Testis (tissue), 2 donors: ENCODE measurements at regions not wholly inside any gene's neighbourhood (a gene's known extent, or its start where the extent isn't known, plus 50 kb on each side); places are given as distances from the start of the nearest gene placed in this dataset.

Experiments
- DNase-seq: peaks from one replicate; pipeline ENCODE4 v3.0.0-alpha.2; 2019
- H3K27ac ChIP-seq, 2 donors: fragments of 200-600 bp; sonication (generic); one replicate each; pipeline ENCODE4 v1.5.1; 2019
- H3K27me3 ChIP-seq: fragments of 200-600 bp; sonication (generic); one replicate; pipeline ENCODE4 v1.5.1; 2019
- H3K36me3 ChIP-seq: fragments of 200-600 bp; sonication (generic); one replicate; pipeline ENCODE4 v1.5.1; 2017; ENCODE audit warnings: low read depth; ENCODE audit errors: missing control alignments
- H3K4me1 ChIP-seq: fragments of 200-600 bp; sonication (generic); one replicate; pipeline ENCODE4 v1.5.1; 2019
- H3K4me3 ChIP-seq, 2 donors: fragments of 200-600 bp; sonication (generic); one replicate each; pipeline ENCODE4 v1.5.1; 2017 to 2019
- H3K9me3 ChIP-seq: fragments of 200-600 bp; sonication (generic); one replicate; pipeline ENCODE4 v1.5.1; 2017
- CTCF ChIP-seq, 3 experiments: fragments of 450-650 bp in 2 of 3; fragments of 200-600 bp in 1 of 3; sonication (generic) in 1 of 3; IDR thresholded peaks; one replicate each; pipeline ENCODE4 v1.5.1; 2016 to 2019; ENCODE audit warnings: antibody characterized with exemption in 3 of 3, mild to moderate bottlenecking in 2 of 3, moderate library complexity in 1 of 3
- POLR2A ChIP-seq: fragments of 450-650 bp; IDR thresholded peaks from one replicate; pipeline ENCODE4 v1.6.1; 2017; ENCODE audit warnings: antibody characterized with exemption, mild to moderate bottlenecking, moderate library complexity
- WGBS, 2 donors: methylation state at CpG; one replicate each; pipeline ENCODE4 v1.1.5; 2018; 5-methylcytosine and 5-hydroxymethylcytosine counted together
- intact Hi-C: fragments of 100-400 bp; cut with DNase I; formaldehyde crosslinking; loops from one replicate; pipeline ENCODE4 v1.15.1; 2023; ENCODE audit warnings: low total_unique reads

GRCh38 chr6:164926686-164927085 is 382.7 kb downstream of the C6orf118 start:
- 65 to 70% methylated on average over 2 of the region's 2 CpGs for WGBS, 2 donors
- H3K27ac ChIP-seq, result no peak overlapping the region
- intact Hi-C loops, result loop anchor here (10.0 kb wide), 1 partner anchor 1502 kb away; no protein-coding TSS in a partner anchor
- no peak overlapping the region for H3K4me3 ChIP-seq
- TF ChIP-seq POLR2A (no peak), CTCF (IDR thresholded peaks at IDR 0.05) (no peak)
- H3K36me3 ChIP-seq, result no peaks in the 10 kb centered on the region
- H3K4me1 ChIP-seq, result no peaks in the 10 kb centered on the region
- no peaks in the 10 kb centered on the region for H3K9me3 ChIP-seq
- no peaks in the 10 kb centered on the region for H3K27me3 ChIP-seq
- no peak for DNase-seq

GRCh38 chr6:164925681-164926530 is 383.5 kb downstream of the C6orf118 start:
- intact Hi-C loops, result loop anchor here (10.0 kb wide), 1 partner anchor 1501 kb away; no protein-coding TSS in a partner anchor
- no peaks in the 10 kb centered on the region for H3K4me1 ChIP-seq
- no peaks in the 10 kb centered on the region for H3K27me3 ChIP-seq
- DNase-seq, result no peak
- H3K9me3 ChIP-seq, result no peaks in the 10 kb centered on the region
- TF ChIP-seq POLR2A (no peak), CTCF (IDR thresholded peaks at IDR 0.05) (no peak)
- WGBS, 2 donors, result 72 to 84% methylated on average over 5 of the region's 5 CpGs
- no peak overlapping the region for H3K4me3 ChIP-seq
- H3K36me3 ChIP-seq, result no peaks in the 10 kb centered on the region
- no peak overlapping the region for H3K27ac ChIP-seq

- 47 to 52% methylated on average over 10 of the region's 10 CpGs for WGBS, 2 donors
- intact Hi-C loops, result loop anchor here (10.0 kb wide), 1 partner anchor 1500 kb away; no protein-coding TSS in a partner anchor
- Histone ChIP-seq H3K27me3 (no peaks in the 10 kb centered on the region), H3K4me1 (no peaks in the 10 kb centered on the region), H3K36me3 (no peaks in the 10 kb centered on the region), H3K27ac (no peak overlapping the region), H3K9me3 (no peaks in the 10 kb centered on the region), H3K4me3 (no peak overlapping the region)
- TF ChIP-seq CTCF (IDR thresholded peaks at IDR 0.05) (no peak), POLR2A (no peak)
- no peak for DNase-seq
These were observed 384.7 kb downstream of the C6orf118 start for GRCh38 chr6:164924674-164925073.

GRCh38 chr6:164917211-164917610 is 392.2 kb downstream of the C6orf118 start:
- Histone ChIP-seq H3K27me3 (no peaks in the 10 kb centered on the region), H3K4me3 (no peak overlapping the region), H3K4me1 (no peaks in the 10 kb centered on the region), H3K9me3 (no peaks in the 10 kb centered on the region), H3K27ac (no peak overlapping the region), H3K36me3 (no peaks in the 10 kb centered on the region)
- intact Hi-C loops, result no loop called here
- TF ChIP-seq POLR2A, result no peak
- no peak for TF ChIP-seq CTCF (IDR thresholded peaks at IDR 0.05)
- 89 to 94% methylated on average over 1 of the region's 1 CpG for WGBS, 2 donors
- DNase-seq, result no peak

- H3K27ac ChIP-seq, result no peak overlapping the region
- whole genome bisulfite sequencing, 2 donors, result 86% methylated on average over 3 of the region's 3 CpGs
- TF ChIP-seq CTCF (IDR thresholded peaks at IDR 0.05) (no peak), POLR2A (no peak)
These were observed 393.3 kb downstream of the C6orf118 start for GRCh38 chr6:164916087-164916486.

More at GRCh38 chr6:164916087-164916486, 393.3 kb downstream of the C6orf118 start:
- no peak for DNase-seq
- H3K9me3 ChIP-seq, result no peaks in the 10 kb centered on the region
- H3K4me1 ChIP-seq, result no peaks in the 10 kb centered on the region
- no peaks in the 10 kb centered on the region for H3K27me3 ChIP-seq
- H3K36me3 ChIP-seq, result no peaks in the 10 kb centered on the region
- intact Hi-C loops, result no loop called here
- no peak overlapping the region for H3K4me3 ChIP-seq
